ENCODE measurements at regions not wholly inside any gene's neighbourhood (a gene's known extent, or its start where the extent isn't known, plus 50 kb on each side); places are given as distances from the start of the nearest gene placed in this dataset.
A peak's percentile ranks its signal among the peaks of the same experiment; 100 is the strongest.
"Not testable (repeated sequence)": the region's sequence is repeated elsewhere in the genome, so short reads cannot be mapped to it uniquely, and the experiment has no call there.

- TF ChIP-seq CTCF (conservative IDR thresholded peaks at IDR 0.05; ENCODE audit: low read depth, low read length) = no peak
- DNase-seq (ENCODE audit: low read depth) = no peak
- H3K4me3 ChIP-seq (ENCODE audit: low read depth, low read length) = no peak overlapping the region
These were observed 64.1 kb upstream of the ADGRE5 start for GRCh38 chr19:14317157-14317556.

DNA sequence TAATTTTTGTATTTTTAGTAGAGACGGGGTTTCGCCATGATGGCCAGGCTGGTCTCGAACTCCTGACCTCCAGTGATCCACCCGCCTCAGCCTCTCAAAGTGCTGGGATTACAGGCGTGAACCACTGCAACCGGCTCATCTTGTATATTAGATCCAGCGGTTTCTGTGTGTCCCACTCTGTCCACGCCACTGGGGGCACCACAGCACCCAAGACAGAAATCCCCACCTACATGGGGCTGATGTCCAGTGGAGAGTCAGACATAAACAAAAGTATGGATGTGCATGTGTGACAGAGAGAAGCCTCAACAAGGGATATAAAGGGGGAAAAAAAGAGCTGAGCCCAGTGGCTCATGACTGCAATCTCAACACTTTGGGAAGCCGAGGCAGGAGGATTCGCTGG, 65.8 kb upstream of the ADGRE5 start:
- TF ChIP-seq CTCF (conservative IDR thresholded peaks at IDR 0.05; ENCODE audit: low read depth, low read length) = peak; percentile 9
- no peak for DNase-seq (ENCODE audit: low read depth)
- H3K4me3 ChIP-seq (ENCODE audit: low read depth, low read length) = no peak overlapping the region

- DNase-seq (ENCODE audit: low read depth) = no peak
- H3K4me3 ChIP-seq (ENCODE audit: low read depth, low read length) = no peak overlapping the region
- no peak for TF ChIP-seq CTCF (conservative IDR thresholded peaks at IDR 0.05; ENCODE audit: low read depth, low read length)
These were observed 71.2 kb upstream of the ADGRE5 start for GRCh38 chr19:14310055-14310454.

DNA sequence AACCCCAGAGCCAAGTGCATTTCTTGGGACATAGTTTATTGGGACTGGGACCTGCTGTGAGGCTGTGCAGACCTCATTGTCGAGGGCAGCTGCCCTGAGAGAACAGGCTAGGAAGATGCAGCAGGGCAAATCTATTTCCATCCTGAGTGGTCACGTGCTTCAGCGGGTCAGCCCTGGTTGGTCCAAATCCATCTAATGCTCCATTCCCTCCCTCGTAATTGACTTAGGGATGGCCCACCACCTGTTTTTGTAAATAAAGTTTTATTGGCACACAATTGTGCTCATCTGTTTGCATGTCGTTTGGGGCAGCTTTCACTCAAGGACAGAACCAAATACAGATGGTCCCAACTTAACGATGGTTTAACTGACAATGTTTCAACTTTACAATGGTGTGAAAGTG, 75.5 kb upstream of the ADGRE5 start:
- no peak for DNase-seq (ENCODE audit: low read depth)
- H3K4me3 ChIP-seq (ENCODE audit: low read depth, low read length) = no peak overlapping the region
- TF ChIP-seq CTCF (conservative IDR thresholded peaks at IDR 0.05; ENCODE audit: low read depth, low read length) = no peak

DNA sequence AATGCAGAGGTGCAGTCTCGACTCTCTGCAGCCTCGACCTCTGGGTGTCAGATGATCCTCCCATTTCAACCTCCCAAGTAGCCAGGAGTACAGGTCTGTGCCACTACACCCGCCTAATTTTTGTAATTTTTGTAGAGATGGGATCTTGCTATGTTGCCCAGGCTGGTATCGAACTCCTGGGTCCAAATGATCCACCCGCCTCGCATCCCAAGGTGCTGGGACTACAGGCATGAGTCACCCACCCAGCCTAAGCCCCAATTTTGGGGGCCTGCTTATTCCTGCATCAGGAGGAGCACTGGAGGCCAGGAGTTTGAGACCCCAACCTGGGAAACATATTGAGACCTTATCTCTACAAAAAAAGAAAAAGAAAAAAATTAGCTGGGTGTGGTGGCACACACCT, 80.1 kb upstream of the ADGRE5 start:
- no peak for TF ChIP-seq CTCF (conservative IDR thresholded peaks at IDR 0.05; ENCODE audit: low read depth, low read length)
- H3K4me3 ChIP-seq (ENCODE audit: low read depth, low read length) = no peak overlapping the region
- DNase-seq (ENCODE audit: low read depth) = no peak

- TF ChIP-seq CTCF (conservative IDR thresholded peaks at IDR 0.05; ENCODE audit: low read depth, low read length) = no peak
- no peak for DNase-seq (ENCODE audit: low read depth)
- no peak overlapping the region for H3K4me3 ChIP-seq (ENCODE audit: low read depth, low read length)
These were observed 80.9 kb upstream of the ADGRE5 start for GRCh38 chr19:14300303-14300702.

DNA sequence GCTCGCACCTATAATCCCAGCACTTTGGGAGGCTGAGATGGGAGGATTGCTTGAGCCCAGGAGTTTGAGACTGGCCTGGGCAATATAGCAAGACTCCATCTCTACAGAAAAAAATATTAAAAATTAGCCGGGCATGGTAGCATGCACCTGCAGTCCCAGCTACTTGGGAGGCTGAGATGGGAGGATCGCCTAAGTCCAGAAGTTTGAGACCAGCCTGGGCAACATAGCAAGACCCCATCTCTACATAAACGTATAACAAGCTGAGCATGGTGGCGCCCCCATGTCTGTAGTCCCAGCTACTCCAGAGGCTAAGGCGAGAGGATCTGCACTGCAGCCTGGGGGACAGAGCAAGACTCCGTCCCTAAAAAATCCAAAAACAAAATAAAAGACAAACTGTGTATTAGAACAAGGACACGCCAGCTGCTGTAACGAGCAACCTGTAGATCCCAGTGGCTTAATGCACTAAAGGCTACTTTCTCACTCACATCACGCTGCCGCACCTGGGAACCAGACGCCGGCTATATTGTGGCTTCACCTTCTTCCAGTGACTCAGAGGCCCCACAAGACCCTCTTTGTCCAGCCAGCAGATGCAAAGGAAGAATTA, 81.9 kb upstream of the ADGRE5 start:
- H3K4me3 ChIP-seq (ENCODE audit: low read depth, low read length); DNase-seq (ENCODE audit: low read depth): not testable (repeated sequence)

DNA sequence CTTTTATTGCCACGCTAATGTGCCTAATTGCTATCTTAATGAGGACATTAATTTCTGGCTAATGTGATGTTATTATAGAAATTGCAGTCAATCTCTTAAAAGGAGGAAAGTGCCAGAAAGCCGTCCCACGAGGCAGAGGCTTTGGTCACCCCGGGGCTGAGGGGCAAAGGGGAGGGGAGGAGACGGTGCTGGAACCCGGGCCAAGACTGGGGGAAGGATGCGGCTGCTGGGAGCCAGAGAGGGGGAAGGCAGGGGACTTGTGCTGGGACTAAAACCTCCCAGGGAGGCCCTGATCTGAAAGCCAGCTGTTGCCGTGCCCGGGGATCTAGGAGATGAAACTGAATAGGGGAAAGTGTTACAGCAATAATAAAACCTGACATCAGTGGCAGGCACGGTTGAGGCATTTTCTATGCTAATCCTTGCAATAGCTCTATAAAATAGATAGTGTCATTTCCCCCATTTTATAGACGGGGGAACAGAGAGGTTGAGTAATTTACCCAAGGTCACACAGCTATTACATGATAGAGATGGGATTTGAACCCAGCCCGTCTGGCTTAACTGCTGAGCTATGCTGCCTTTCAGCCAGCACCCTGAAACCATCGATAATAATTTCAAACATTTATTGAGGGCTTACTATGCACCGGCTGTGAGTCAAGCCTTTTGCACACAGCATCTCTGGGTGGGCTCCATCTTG, 83.2 kb upstream of the ADGRE5 start:
- H3K4me3 ChIP-seq (ENCODE audit: low read depth, low read length); DNase-seq (ENCODE audit: low read depth): not testable (repeated sequence)

- H3K4me3 ChIP-seq (ENCODE audit: low read depth, low read length); DNase-seq (ENCODE audit: low read depth): not testable (repeated sequence)
These were observed 86.3 kb upstream of the ADGRE5 start for GRCh38 chr19:14294974-14295373.

GRCh38 chr19:14293816-14294170, 87.5 kb upstream of the ADGRE5 start:
- DNase-seq (ENCODE audit: low read depth); H3K4me3 ChIP-seq (ENCODE audit: low read depth, low read length): not testable (repeated sequence)

DNA sequence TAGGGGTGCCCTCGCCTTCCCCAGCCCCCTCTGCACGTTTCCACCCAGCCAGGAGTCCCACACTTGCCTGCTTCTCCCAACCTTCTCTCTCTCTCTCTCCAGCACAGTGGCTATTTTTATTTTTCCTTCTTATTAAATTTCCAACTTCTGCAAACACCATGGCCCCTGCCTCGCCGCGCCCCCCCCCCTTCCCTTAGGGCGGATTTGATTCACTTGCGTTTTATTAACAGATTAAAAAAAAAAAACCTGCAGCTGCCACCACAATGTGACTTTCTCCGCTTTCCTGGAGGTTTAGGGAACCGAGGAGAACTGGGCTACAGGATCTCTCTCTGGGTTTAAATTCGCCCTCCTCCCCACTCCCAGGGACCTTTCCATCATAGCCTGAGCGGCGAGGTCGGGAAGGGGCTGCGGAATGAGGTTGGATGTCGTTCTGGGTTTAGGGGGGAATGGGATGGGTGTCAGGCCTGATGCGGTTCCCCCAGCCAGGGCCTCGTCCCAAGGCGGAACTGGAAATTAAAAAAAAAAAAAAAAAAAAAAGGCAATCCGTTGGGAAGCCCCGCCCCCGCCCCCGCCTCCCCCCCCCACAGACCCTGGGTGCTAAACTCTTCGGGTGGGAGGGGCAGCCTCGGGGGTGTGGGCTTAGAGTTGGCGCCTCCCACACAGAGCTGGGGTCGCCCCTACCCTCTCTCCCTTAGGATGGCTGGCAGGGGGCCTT, 87.3 kb upstream of the ADGRL1 start:
- DNase-seq (ENCODE audit: low read depth) = not testable (repeated sequence)
- peak overlapping the region; percentile 7 for H3K4me3 ChIP-seq (ENCODE audit: low read depth, low read length)

Data from epithelial cell of proximal tubule (primary cell).